ENCODE measurements at regions not wholly inside any gene's neighbourhood (a gene's known extent, or its start where the extent isn't known, plus 50 kb on each side); places are given as distances from the start of the nearest gene placed in this dataset.

DNA sequence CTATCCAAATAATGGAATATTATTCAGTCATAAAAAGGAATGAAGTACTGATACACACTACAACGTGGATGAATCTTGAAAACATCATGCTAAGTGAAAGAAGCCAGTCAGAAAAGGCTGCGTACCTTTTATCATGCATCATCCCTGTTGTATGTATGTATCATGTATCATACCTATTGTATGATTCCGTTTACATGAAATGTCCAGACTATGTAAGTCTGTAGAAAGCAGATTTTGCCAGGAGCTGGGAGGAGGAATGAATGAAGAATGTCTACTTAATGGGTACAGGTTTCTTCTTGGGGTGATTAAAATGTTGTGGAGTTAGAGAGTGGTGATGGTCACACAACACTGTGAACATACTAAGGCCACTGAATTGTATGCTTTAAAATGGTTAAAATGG lies 135.9 kb upstream of the KLF14 start:
- ATAC-seq (ENCODE audit: insufficient read depth, low read depth) (no peak), DNase-seq (no peak)
- peaks cover 5% of the 10 kb centered on the region; the same call in 1 of the 2 replicates for H4K20me1 ChIP-seq (ENCODE audit: insufficient read depth, low read length)
- H3K27me3 ChIP-seq (ENCODE audit: insufficient read depth, low read length, poor library complexity) = no peaks in the 10 kb centered on the region
- no peak overlapping the region for H3K27ac ChIP-seq (ENCODE audit: low read length)
- H3K4me1 ChIP-seq (ENCODE audit: insufficient read depth, low read length) = no peaks in the 10 kb centered on the region
- H3K9me3 ChIP-seq (ENCODE audit: insufficient read depth, low read length, severe bottlenecking) = no peaks in the 10 kb centered on the region
- no peak overlapping the region for H2AFZ ChIP-seq (ENCODE audit: low read depth, low read length)
- no peak overlapping the region for H3K9ac ChIP-seq (ENCODE audit: low read depth, low read length)
- no peaks in the 10 kb centered on the region for H3K79me2 ChIP-seq (ENCODE audit: insufficient read depth, low read length)
- TF ChIP-seq, protein P1, sequence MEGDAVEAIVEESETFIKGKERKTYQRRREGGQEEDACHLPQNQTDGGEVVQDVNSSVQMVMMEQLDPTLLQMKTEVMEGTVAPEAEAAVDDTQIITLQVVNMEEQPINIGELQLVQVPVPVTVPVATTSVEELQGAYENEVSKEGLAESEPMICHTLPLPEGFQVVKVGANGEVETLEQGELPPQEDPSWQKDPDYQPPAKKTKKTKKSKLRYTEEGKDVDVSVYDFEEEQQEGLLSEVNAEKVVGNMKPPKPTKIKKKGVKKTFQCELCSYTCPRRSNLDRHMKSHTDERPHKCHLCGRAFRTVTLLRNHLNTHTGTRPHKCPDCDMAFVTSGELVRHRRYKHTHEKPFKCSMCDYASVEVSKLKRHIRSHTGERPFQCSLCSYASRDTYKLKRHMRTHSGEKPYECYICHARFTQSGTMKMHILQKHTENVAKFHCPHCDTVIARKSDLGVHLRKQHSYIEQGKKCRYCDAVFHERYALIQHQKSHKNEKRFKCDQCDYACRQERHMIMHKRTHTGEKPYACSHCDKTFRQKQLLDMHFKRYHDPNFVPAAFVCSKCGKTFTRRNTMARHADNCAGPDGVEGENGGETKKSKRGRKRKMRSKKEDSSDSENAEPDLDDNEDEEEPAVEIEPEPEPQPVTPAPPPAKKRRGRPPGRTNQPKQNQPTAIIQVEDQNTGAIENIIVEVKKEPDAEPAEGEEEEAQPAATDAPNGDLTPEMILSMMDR (IDR thresholded peaks at IDR 0.05; ENCODE audit: borderline replicate concordance, extremely low read depth, low read length, poor library complexity, severe bottlenecking) = no peak
- TF ChIP-seq EZH2 (IDR thresholded peaks at IDR 0.05; ENCODE audit: borderline replicate concordance, low read depth, low read length, severe bottlenecking) = no peak
- peaks cover 57% of the 10 kb centered on the region for H3K36me3 ChIP-seq (ENCODE audit: insufficient read depth, low read length)
- H3K4me2 ChIP-seq (ENCODE audit: insufficient read depth, low read length) = no peak overlapping the region
- H3K4me3 ChIP-seq (ENCODE audit: low read depth in 1 of 2, low read length in 2 of 2) = no peak overlapping the region

DNA sequence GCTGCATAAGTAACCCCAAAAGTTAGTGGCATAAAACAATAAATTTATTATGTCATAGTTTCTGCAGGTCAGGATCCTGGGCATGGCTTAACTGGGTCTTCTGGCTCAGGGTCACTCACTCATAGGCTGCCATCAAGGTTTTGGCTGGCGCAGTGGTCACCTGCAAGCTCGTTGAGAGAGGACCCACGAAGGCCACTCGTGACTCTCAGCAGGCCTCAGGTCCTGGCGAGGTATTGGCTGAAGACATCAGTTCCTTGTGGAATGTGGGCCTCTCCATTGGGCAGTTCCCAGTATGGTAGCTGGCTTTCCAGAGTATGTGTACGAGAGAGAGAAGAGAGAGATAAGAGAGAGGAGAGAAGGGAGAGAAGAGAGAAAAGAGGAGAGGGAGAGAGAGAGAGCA lies 138.3 kb upstream of the KLF14 start:
- Histone ChIP-seq H3K79me2 (ENCODE audit: insufficient read depth, low read length) (no peaks in the 10 kb centered on the region), H3K36me3 (ENCODE audit: insufficient read depth, low read length) (peaks cover 64% of the 10 kb centered on the region), H3K27ac (ENCODE audit: low read length) (no peak overlapping the region), H2AFZ (ENCODE audit: low read depth, low read length) (no peak overlapping the region), H3K9me3 (ENCODE audit: insufficient read depth, low read length, severe bottlenecking) (no peaks in the 10 kb centered on the region), H3K9ac (ENCODE audit: low read depth, low read length) (no peak overlapping the region), H4K20me1 (ENCODE audit: insufficient read depth, low read length) (peaks cover 14% of the 10 kb centered on the region; the same call in 1 of the 2 replicates), H3K27me3 (ENCODE audit: insufficient read depth, low read length, poor library complexity) (no peaks in the 10 kb centered on the region), H3K4me3 (ENCODE audit: low read depth in 1 of 2, low read length in 2 of 2) (no peak overlapping the region), H3K4me1 (ENCODE audit: insufficient read depth, low read length) (no peaks in the 10 kb centered on the region), H3K4me2 (ENCODE audit: insufficient read depth, low read length) (no peak overlapping the region)
- no peak for DNase-seq
- no peak for TF ChIP-seq EZH2 (IDR thresholded peaks at IDR 0.05; ENCODE audit: borderline replicate concordance, low read depth, low read length, severe bottlenecking)
- TF ChIP-seq, protein P1 (IDR thresholded peaks at IDR 0.05; ENCODE audit: borderline replicate concordance, extremely low read depth, low read length, poor library complexity, severe bottlenecking) = no peak
- ATAC-seq (ENCODE audit: insufficient read depth, low read depth) = no peak

DNA sequence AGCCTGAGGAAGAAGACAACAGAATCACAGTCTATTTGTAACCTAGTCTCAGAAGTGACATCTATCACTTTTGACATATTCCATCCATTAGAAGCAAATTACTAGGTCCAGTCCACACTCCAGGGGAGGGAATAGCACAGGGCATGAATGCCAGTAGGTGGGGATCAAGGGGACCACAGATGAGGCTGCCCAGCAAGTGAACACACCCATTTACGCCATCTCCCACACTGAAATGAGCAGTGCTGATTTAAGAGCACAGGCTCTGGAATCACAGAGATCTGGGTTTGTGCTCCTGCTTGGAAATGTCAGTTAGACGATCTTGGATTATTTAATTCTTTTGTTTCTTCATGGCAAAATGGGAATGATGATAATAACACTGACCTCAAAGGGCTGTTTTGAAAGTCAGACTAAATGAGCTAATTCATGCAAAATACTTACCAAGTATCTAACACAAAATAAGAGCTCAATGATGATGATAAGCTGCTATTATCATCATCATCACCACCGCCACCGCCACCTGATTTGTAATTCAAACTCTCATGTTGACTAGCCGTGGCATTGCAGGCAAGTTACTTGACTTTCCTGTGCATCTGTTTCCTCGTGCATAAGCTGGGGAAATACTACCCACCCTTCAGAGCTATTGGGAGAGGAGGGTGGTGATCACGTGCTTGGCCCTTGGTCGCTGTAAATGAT lies 138.9 kb upstream of the KLF14 start:
- H3K79me2 ChIP-seq (ENCODE audit: insufficient read depth, low read length) = no peaks in the 10 kb centered on the region
- no peaks in the 10 kb centered on the region for H3K9me3 ChIP-seq (ENCODE audit: insufficient read depth, low read length, severe bottlenecking)
- peaks cover 17% of the 10 kb centered on the region for H4K20me1 ChIP-seq (ENCODE audit: insufficient read depth, low read length)
- ATAC-seq (ENCODE audit: insufficient read depth, low read depth) (no peak), DNase-seq (no peak)
- no peak overlapping the region for H3K4me3 ChIP-seq (ENCODE audit: low read depth in 1 of 2, low read length in 2 of 2)
- H3K27ac ChIP-seq (ENCODE audit: low read length) = no peak overlapping the region
- peaks cover 65% of the 10 kb centered on the region for H3K36me3 ChIP-seq (ENCODE audit: insufficient read depth, low read length)
- H3K4me2 ChIP-seq (ENCODE audit: insufficient read depth, low read length) = no peak overlapping the region
- H3K9ac ChIP-seq (ENCODE audit: low read depth, low read length) = no peak overlapping the region
- TF ChIP-seq, protein P1 (IDR thresholded peaks at IDR 0.05; ENCODE audit: borderline replicate concordance, extremely low read depth, low read length, poor library complexity, severe bottlenecking) = no peak
- TF ChIP-seq EZH2 (IDR thresholded peaks at IDR 0.05; ENCODE audit: borderline replicate concordance, low read depth, low read length, severe bottlenecking) = no peak
- no peak overlapping the region for H2AFZ ChIP-seq (ENCODE audit: low read depth, low read length)
- no peaks in the 10 kb centered on the region for H3K4me1 ChIP-seq (ENCODE audit: insufficient read depth, low read length)
- no peaks in the 10 kb centered on the region for H3K27me3 ChIP-seq (ENCODE audit: insufficient read depth, low read length, poor library complexity)
